Thoracic aorta (tissue), 2 donors: ENCODE measurements at regions not wholly inside any gene's neighbourhood (a gene's known extent, or its start where the extent isn't known, plus 50 kb on each side); places are given as distances from the start of the nearest gene placed in this dataset.

Source experiments
- ATAC-seq: fragments of 150-250 bp; one replicate; pipeline ENCODE4 v1.8.0; 2017; ENCODE audit warnings: low read depth; ENCODE audit not compliant: insufficient number of reproducible peaks, low FRiP score
- DNase-seq: peaks from one replicate; pipeline ENCODE4 v3.0.0-alpha.2; 2020; ENCODE audit warnings: low spot score
- H3K27ac ChIP-seq, 2 donors: fragments of 200-600 bp; sonication (generic); 1 replicate in 1 of 2; 2 replicates in 1 of 2; pipeline ENCODE4 v1.5.1; 2016; ENCODE audit warnings: mild to moderate bottlenecking in 2 of 2, moderate library complexity in 2 of 2
- H3K27me3 ChIP-seq: fragments of 200-600 bp; sonication (generic); replicated peaks from 2 replicates; pipeline ENCODE4 v1.6.0; 2016; ENCODE audit warnings: mild to moderate bottlenecking; ENCODE audit not compliant: insufficient read depth
- H3K36me3 ChIP-seq: fragments of 200-600 bp; sonication (generic); one replicate; pipeline ENCODE4 v1.5.1; 2016
- H3K4me1 ChIP-seq, 2 donors: fragments of 200-600 bp; sonication (generic); 1 replicate in 1 of 2; 2 replicates in 1 of 2; pipeline versions ENCODE4 v1.5.1 to v1.6.0; 2016; ENCODE audit warnings: low read depth in 2 of 2, mild to moderate bottlenecking in 1 of 2; ENCODE audit not compliant: control insufficient read depth in 1 of 2
- H3K4me3 ChIP-seq: fragments of 200-600 bp; sonication (generic); 2 replicates; pipeline ENCODE4 v1.5.1; 2016; ENCODE audit warnings: mild to moderate bottlenecking
- H3K9me3 ChIP-seq: fragments of 200-600 bp; sonication (generic); 2 replicates; pipeline ENCODE4 v1.5.1; 2016
- CTCF ChIP-seq: fragments of 200-600 bp; sonication (generic); IDR thresholded peaks from one replicate; pipeline ENCODE4 v1.5.1; 2019; ENCODE audit warnings: antibody characterized with exemption

GRCh38 chr4:60809486-60809800, 390.7 kb upstream of the ADGRL3 start:
- Histone ChIP-seq H3K36me3 (no peaks in the 10 kb centered on the region), H3K4me1 (peaks cover 0 to 8% of the 10 kb centered on the region in 2 donors), H3K27ac (no peak overlapping the region), H3K9me3 (no peaks in the 10 kb centered on the region), H3K4me3 (no peak overlapping the region), H3K27me3 (no peaks in the 10 kb centered on the region)
- no peak for ATAC-seq
- no peak for DNase-seq
- no peak for TF ChIP-seq CTCF

GRCh38 chr4:60812811-60813210, 387.3 kb upstream of the ADGRL3 start:
- no peaks in the 10 kb centered on the region for H3K27me3 ChIP-seq
- no peak for TF ChIP-seq CTCF
- H3K9me3 ChIP-seq: no peaks in the 10 kb centered on the region
- H3K27ac ChIP-seq: no peak overlapping the region
- no peaks in the 10 kb centered on the region for H3K36me3 ChIP-seq
- ATAC-seq (no peak), DNase-seq (no peak)
- H3K4me3 ChIP-seq: no peak overlapping the region
- peaks cover 0 to 8% of the 10 kb centered on the region in 2 donors for H3K4me1 ChIP-seq

GRCh38 chr4:60814549-60814948, 385.6 kb upstream of the ADGRL3 start:
- no peak for DNase-seq

GRCh38 chr4:60817609-60818008, 382.5 kb upstream of the ADGRL3 start:
- no peak for TF ChIP-seq CTCF

More at GRCh38 chr4:60814549-60814948, 385.6 kb upstream of the ADGRL3 start:
- Histone ChIP-seq H3K9me3 (no peaks in the 10 kb centered on the region), H3K36me3 (no peaks in the 10 kb centered on the region), H3K4me1 (no peaks in the 10 kb centered on the region), H3K27me3 (no peaks in the 10 kb centered on the region), H3K4me3 (no peak overlapping the region), H3K27ac (no peak overlapping the region)
- no peak for ATAC-seq
- TF ChIP-seq CTCF: no peak

GRCh38 chr4:60822986-60823385, 377.1 kb upstream of the ADGRL3 start:
- DNase-seq (no peak), ATAC-seq (no peak)
- no peaks in the 10 kb centered on the region for H3K9me3 ChIP-seq
- no peak for TF ChIP-seq CTCF
- H3K36me3 ChIP-seq: no peaks in the 10 kb centered on the region
- H3K27me3 ChIP-seq: no peaks in the 10 kb centered on the region
- H3K4me1 ChIP-seq: no peaks in the 10 kb centered on the region
- no peak overlapping the region for H3K27ac ChIP-seq
- H3K4me3 ChIP-seq: no peak overlapping the region

More at GRCh38 chr4:60817609-60818008, 382.5 kb upstream of the ADGRL3 start:
- no peak overlapping the region for H3K27ac ChIP-seq
- no peaks in the 10 kb centered on the region for H3K27me3 ChIP-seq
- H3K9me3 ChIP-seq: no peaks in the 10 kb centered on the region
- ATAC-seq: no peak
- no peak for DNase-seq
- H3K4me1 ChIP-seq: no peaks in the 10 kb centered on the region
- no peaks in the 10 kb centered on the region for H3K36me3 ChIP-seq
- no peak overlapping the region for H3K4me3 ChIP-seq
